ENCODE measurements at regions not wholly inside any gene's neighbourhood (a gene's known extent, or its start where the extent isn't known, plus 50 kb on each side); places are given as distances from the start of the nearest gene placed in this dataset.
A peak's percentile ranks its signal among the peaks of the same experiment; 100 is the strongest.

DNA sequence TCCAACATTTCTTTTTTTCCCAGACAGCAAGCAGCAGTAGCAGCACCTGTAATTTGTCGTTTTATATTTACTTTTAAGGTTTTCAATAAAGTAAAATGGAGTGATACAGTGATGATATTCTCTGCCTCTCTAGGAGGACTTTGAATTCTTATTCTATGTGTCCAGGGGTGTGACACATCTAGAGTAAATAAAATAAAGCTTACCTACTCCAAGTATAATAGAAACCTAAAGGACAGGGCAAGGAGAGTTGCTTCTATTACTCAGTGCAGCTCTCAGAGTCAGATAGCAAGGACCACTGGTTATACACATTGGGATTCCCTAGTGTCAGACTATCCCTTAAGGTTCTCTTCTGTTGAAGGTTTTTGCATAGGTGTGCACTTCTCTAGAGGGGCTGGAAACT, 95.9 kb downstream of the LMO4 start:
- DNase-seq (ENCODE audit: low spot score), result no peak
- Histone ChIP-seq H3K4me3 (ENCODE audit: low read length in 2 of 2) (no peak overlapping the region), H2BK15ac (ENCODE audit: low read length) (no peak overlapping the region), H4K91ac (ENCODE audit: low read depth, low read length, poor library complexity) (no peak overlapping the region), H2BK120ac (ENCODE audit: low read depth, low read length) (no peak overlapping the region), H3K4me2 (ENCODE audit: insufficient read depth, low read length, poor library complexity, severe bottlenecking) (no peak overlapping the region), H2BK5ac (ENCODE audit: low read length) (no peak overlapping the region), H3K9me3 (replicated peaks in 1 of 2; ENCODE audit: control insufficient read depth in 2 of 2, insufficient read depth in 1 of 2, low read depth in 1 of 2, low read length in 2 of 2) (no peaks in the 10 kb centered on the region), H3K18ac (ENCODE audit: low read length) (no peak overlapping the region), H2AK5ac (ENCODE audit: low read depth, low read length) (no peak overlapping the region), H3K4ac (ENCODE audit: low read length) (no peak overlapping the region), H2BK12ac (ENCODE audit: low read length) (no peak overlapping the region), H4K8ac (ENCODE audit: low read depth, low read length) (no peak overlapping the region), H3K27ac (replicated peaks; ENCODE audit: low read length) (no peak overlapping the region), H3K79me1 (ENCODE audit: low read depth, low read length) (no peaks in the 10 kb centered on the region), H2AFZ (ENCODE audit: low read length) (no peak overlapping the region), H3K4me1 (ENCODE audit: control insufficient read depth in 2 of 2, insufficient read depth in 1 of 2, low read depth in 1 of 2, low read length in 2 of 2) (peaks cover 7 to 10% of the 10 kb centered on the region in 2 donors), H3K9ac (ENCODE audit: low read depth, low read length, poor library complexity) (no peak overlapping the region), H3K36me3 (replicated peaks in 1 of 2; ENCODE audit: control insufficient read depth in 2 of 2, insufficient read depth in 2 of 2, low read length in 2 of 2) (no peaks in the 10 kb centered on the region), H3K23ac (ENCODE audit: low read depth, low read length, poor library complexity) (no peak overlapping the region), H3K14ac (ENCODE audit: low read length) (no peak overlapping the region), H3K27me3 (ENCODE audit: control insufficient read depth in 3 of 3, insufficient read depth in 3 of 3, low read depth in 1 of 3, low read length in 3 of 3) (no peaks in the 10 kb centered on the region)
- no CpG with 5 or more reads among the region's 1 CpG for WGBS, 2 donors (ENCODE audit: extremely low coverage in 2 of 2, insufficient read length in 2 of 2, insufficient replicate concordance in 1 of 2)

DNA sequence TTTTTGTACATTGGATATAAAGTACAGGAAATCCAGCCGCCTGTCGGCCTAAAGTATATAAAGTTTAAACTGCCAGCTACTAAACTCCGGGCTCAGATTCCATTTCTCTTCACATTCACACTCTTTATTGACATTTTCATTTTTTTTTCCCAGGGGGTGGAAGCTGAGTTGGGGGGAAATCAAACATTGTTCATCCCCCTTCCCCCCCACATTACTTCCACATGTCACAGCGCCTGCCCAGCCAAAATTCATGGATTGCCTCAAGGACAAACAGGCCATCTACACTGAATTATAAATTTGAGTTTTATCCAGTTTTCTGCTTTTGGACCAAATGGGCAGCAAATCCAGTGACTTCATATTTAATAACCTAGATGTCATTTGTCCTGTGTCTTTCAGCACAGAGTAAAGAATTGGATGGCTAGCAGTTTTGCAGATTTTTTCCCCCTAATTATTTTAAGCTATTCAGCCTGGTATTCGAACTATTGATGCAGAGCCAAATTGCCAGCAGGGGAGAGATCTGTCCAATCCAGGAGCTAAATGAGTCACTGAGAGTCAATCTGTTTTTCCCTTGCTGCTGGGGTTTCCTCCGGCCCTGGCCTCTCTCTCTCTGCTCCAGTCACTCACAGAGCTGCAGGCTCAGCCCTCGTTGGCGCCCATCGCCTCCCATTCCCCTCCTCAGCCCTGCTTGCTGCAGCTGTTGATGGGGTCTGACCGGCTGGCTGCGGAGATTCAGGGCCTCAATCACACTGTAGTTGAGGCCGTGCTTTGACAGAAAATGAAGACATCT, 98.0 kb downstream of the LMO4 start:
- Histone ChIP-seq H4K8ac (ENCODE audit: low read depth, low read length) (no peak overlapping the region), H3K23ac (ENCODE audit: low read depth, low read length, poor library complexity) (no peak overlapping the region), H3K36me3 (replicated peaks in 1 of 2; ENCODE audit: control insufficient read depth in 2 of 2, insufficient read depth in 2 of 2, low read length in 2 of 2) (no peaks in the 10 kb centered on the region), H3K9ac (ENCODE audit: low read depth, low read length, poor library complexity) (peak overlapping the region; percentile 68), H2BK120ac (ENCODE audit: low read depth, low read length) (no peak overlapping the region), H3K27me3 (ENCODE audit: control insufficient read depth in 3 of 3, insufficient read depth in 3 of 3, low read depth in 1 of 3, low read length in 3 of 3) (no peaks in the 10 kb centered on the region), H2BK15ac (ENCODE audit: low read length) (peak overlapping the region; percentile 71), H3K4me2 (ENCODE audit: insufficient read depth, low read length, poor library complexity, severe bottlenecking) (no peak overlapping the region), H2BK5ac (ENCODE audit: low read length) (no peak overlapping the region), H3K27ac (replicated peaks; ENCODE audit: low read length) (peak overlapping the region; percentile 54), H3K4ac (ENCODE audit: low read length) (no peak overlapping the region), H2AFZ (ENCODE audit: low read length) (peak overlapping the region; percentile 71), H3K9me3 (replicated peaks in 1 of 2; ENCODE audit: control insufficient read depth in 2 of 2, insufficient read depth in 1 of 2, low read depth in 1 of 2, low read length in 2 of 2) (no peaks in the 10 kb centered on the region), H4K91ac (ENCODE audit: low read depth, low read length, poor library complexity) (no peak overlapping the region), H2BK12ac (ENCODE audit: low read length) (no peak overlapping the region), H3K79me1 (ENCODE audit: low read depth, low read length) (no peaks in the 10 kb centered on the region), H2AK5ac (ENCODE audit: low read depth, low read length) (no peak overlapping the region), H3K4me1 (ENCODE audit: control insufficient read depth in 2 of 2, insufficient read depth in 1 of 2, low read depth in 1 of 2, low read length in 2 of 2) (peaks cover 7 to 10% of the 10 kb centered on the region in 2 donors), H3K18ac (ENCODE audit: low read length) (peak overlapping the region; percentile 74), H3K4me3 (ENCODE audit: low read length in 2 of 2) (no peak overlapping the region), H3K14ac (ENCODE audit: low read length) (no peak overlapping the region)
- peak; percentile 17 for DNase-seq (ENCODE audit: low spot score)
- WGBS, 2 donors (ENCODE audit: extremely low coverage in 2 of 2, insufficient read length in 2 of 2, insufficient replicate concordance in 1 of 2), result no CpG with 5 or more reads among the region's 12 CpGs

DNA sequence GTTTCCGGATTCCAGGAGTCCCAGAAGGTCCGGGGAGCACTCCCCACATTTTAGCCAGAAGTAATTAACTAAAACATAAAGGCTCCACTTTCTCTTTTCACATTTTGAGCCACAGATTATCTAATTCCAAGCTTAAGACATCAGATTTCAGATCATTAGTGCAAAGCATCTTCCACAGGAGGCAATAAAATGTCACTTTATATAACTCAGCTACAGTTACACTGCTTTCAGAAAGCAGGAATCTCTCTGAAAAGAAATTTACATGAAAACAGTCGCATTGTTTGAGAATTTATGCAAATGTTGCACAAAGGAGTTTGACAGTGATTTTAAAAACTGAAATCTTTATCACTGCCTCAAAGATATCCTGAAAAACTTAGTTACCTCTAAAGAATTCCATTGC, 99.7 kb downstream of the LMO4 start:
- H2AK5ac ChIP-seq (ENCODE audit: low read depth, low read length), result no peak overlapping the region
- no peak overlapping the region for H2BK15ac ChIP-seq (ENCODE audit: low read length)
- no peaks in the 10 kb centered on the region for H3K79me1 ChIP-seq (ENCODE audit: low read depth, low read length)
- H2BK12ac ChIP-seq (ENCODE audit: low read length), result no peak overlapping the region
- no peak overlapping the region for H4K8ac ChIP-seq (ENCODE audit: low read depth, low read length)
- no peak overlapping the region for H3K4ac ChIP-seq (ENCODE audit: low read length)
- no peak overlapping the region for H3K4me3 ChIP-seq (ENCODE audit: low read length in 2 of 2)
- peak overlapping the region; percentile 70 for H2AFZ ChIP-seq (ENCODE audit: low read length)
- DNase-seq (ENCODE audit: low spot score), result no peak
- no peaks in the 10 kb centered on the region for H3K9me3 ChIP-seq (replicated peaks in 1 of 2; ENCODE audit: control insufficient read depth in 2 of 2, insufficient read depth in 1 of 2, low read depth in 1 of 2, low read length in 2 of 2)
- no peak overlapping the region for H2BK120ac ChIP-seq (ENCODE audit: low read depth, low read length)
- no CpG with 5 or more reads among the region's 3 CpGs for WGBS, 2 donors (ENCODE audit: extremely low coverage in 2 of 2, insufficient read length in 2 of 2, insufficient replicate concordance in 1 of 2)
- H3K4me1 ChIP-seq (ENCODE audit: control insufficient read depth in 2 of 2, insufficient read depth in 1 of 2, low read depth in 1 of 2, low read length in 2 of 2), result peaks cover 7 to 10% of the 10 kb centered on the region in 2 donors
- H3K9ac ChIP-seq (ENCODE audit: low read depth, low read length, poor library complexity), result no peak overlapping the region
- no peak overlapping the region for H3K4me2 ChIP-seq (ENCODE audit: insufficient read depth, low read length, poor library complexity, severe bottlenecking)
- H3K27ac ChIP-seq (replicated peaks; ENCODE audit: low read length), result no peak overlapping the region
- H3K18ac ChIP-seq (ENCODE audit: low read length), result no peak overlapping the region
- no peak overlapping the region for H2BK5ac ChIP-seq (ENCODE audit: low read length)
- no peaks in the 10 kb centered on the region for H3K27me3 ChIP-seq (ENCODE audit: control insufficient read depth in 3 of 3, insufficient read depth in 3 of 3, low read depth in 1 of 3, low read length in 3 of 3)
- H3K14ac ChIP-seq (ENCODE audit: low read length), result no peak overlapping the region
- H3K23ac ChIP-seq (ENCODE audit: low read depth, low read length, poor library complexity), result no peak overlapping the region
- H3K36me3 ChIP-seq (replicated peaks in 1 of 2; ENCODE audit: control insufficient read depth in 2 of 2, insufficient read depth in 2 of 2, low read length in 2 of 2), result no peaks in the 10 kb centered on the region
- H4K91ac ChIP-seq (ENCODE audit: low read depth, low read length, poor library complexity), result no peak overlapping the region

DNA sequence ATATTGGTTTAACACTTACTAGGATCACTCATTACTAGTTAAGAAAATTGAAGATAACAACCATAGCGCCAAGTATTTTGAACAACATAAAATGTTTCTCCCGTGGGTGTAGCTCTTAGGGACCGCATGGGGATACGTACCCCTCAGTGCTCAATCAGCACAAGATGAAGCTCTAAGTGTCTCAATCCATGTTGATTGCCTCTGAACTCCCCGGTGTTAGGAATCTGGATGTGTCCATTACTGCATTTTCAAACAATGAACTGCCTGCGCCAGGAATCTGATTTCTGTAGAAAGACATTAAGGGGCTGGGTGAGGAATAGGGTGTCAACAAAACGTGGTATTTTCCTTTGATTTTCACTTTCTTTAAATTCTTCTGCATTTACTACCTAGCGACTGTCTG, 100.2 kb downstream of the LMO4 start:
- no peak overlapping the region for H3K14ac ChIP-seq (ENCODE audit: low read length)
- no peak overlapping the region for H2AK5ac ChIP-seq (ENCODE audit: low read depth, low read length)
- no peak overlapping the region for H2BK12ac ChIP-seq (ENCODE audit: low read length)
- H3K9ac ChIP-seq (ENCODE audit: low read depth, low read length, poor library complexity), result no peak overlapping the region
- H3K27ac ChIP-seq (replicated peaks; ENCODE audit: low read length), result no peak overlapping the region
- no peak overlapping the region for H3K4ac ChIP-seq (ENCODE audit: low read length)
- no peaks in the 10 kb centered on the region for H3K27me3 ChIP-seq (ENCODE audit: control insufficient read depth in 3 of 3, insufficient read depth in 3 of 3, low read depth in 1 of 3, low read length in 3 of 3)
- H3K9me3 ChIP-seq (replicated peaks in 1 of 2; ENCODE audit: control insufficient read depth in 2 of 2, insufficient read depth in 1 of 2, low read depth in 1 of 2, low read length in 2 of 2), result no peaks in the 10 kb centered on the region
- no peak overlapping the region for H4K91ac ChIP-seq (ENCODE audit: low read depth, low read length, poor library complexity)
- no peaks in the 10 kb centered on the region for H3K79me1 ChIP-seq (ENCODE audit: low read depth, low read length)
- no peak overlapping the region for H2BK15ac ChIP-seq (ENCODE audit: low read length)
- no peak overlapping the region for H3K4me3 ChIP-seq (ENCODE audit: low read length in 2 of 2)
- H2BK5ac ChIP-seq (ENCODE audit: low read length), result no peak overlapping the region
- no peaks in the 10 kb centered on the region for H3K36me3 ChIP-seq (replicated peaks in 1 of 2; ENCODE audit: control insufficient read depth in 2 of 2, insufficient read depth in 2 of 2, low read length in 2 of 2)
- H3K4me2 ChIP-seq (ENCODE audit: insufficient read depth, low read length, poor library complexity, severe bottlenecking), result no peak overlapping the region
- no peak overlapping the region for H2BK120ac ChIP-seq (ENCODE audit: low read depth, low read length)
- H3K18ac ChIP-seq (ENCODE audit: low read length), result no peak overlapping the region
- no peak overlapping the region for H4K8ac ChIP-seq (ENCODE audit: low read depth, low read length)
- H3K4me1 ChIP-seq (ENCODE audit: control insufficient read depth in 2 of 2, insufficient read depth in 1 of 2, low read depth in 1 of 2, low read length in 2 of 2), result peaks cover 7 to 10% of the 10 kb centered on the region in 2 donors
- peak; percentile 12 for DNase-seq (ENCODE audit: low spot score)
- peak overlapping the region; percentile 55 for H2AFZ ChIP-seq (ENCODE audit: low read length)
- no peak overlapping the region for H3K23ac ChIP-seq (ENCODE audit: low read depth, low read length, poor library complexity)
- no CpG with 5 or more reads among the region's 8 CpGs for WGBS, 2 donors (ENCODE audit: extremely low coverage in 2 of 2, insufficient read length in 2 of 2, insufficient replicate concordance in 1 of 2)
